ENCODE measurements at regions not wholly inside any gene's neighbourhood (a gene's known extent, or its start where the extent isn't known, plus 50 kb on each side); places are given as distances from the start of the nearest gene placed in this dataset.

DNA sequence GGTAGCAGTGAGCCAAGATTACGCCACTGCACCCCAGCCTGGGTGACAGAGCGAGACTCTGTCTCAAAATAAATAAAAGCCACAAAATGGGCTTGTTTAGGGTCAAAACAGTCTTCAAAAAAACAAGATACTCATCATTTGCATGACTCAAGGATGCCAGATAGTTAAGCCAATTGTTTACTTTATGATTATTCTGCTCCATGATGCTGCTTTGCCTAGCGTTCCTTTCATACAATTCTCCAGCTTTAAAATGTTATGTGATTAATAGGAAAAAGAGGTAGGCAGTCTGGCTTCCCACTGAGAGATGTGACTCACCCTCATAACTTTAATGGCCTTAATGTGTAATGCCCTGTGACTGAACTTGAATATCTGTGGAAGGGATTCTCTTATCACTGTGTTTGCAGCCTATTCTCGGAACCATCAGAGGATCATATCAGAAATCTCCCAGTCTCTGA, 364.6 kb upstream of the TRPC7 start:
- Histone ChIP-seq H3K36me3 (replicated peaks in 1 of 2; ENCODE audit: control extremely low read depth in 1 of 2, control insufficient read depth in 1 of 2, extremely low read depth in 1 of 2, insufficient read depth in 2 of 2, low read length in 1 of 2) (no peaks in the 10 kb centered on the region), H2AFZ (ENCODE audit: insufficient read depth, low read depth, low read length, poor library complexity, severe bottlenecking) (no peak overlapping the region), H3K79me2 (ENCODE audit: control insufficient read depth, insufficient read depth, low read length) (no peaks in the 10 kb centered on the region), H4K20me1 (ENCODE audit: control insufficient read depth, insufficient read depth, low read length, poor library complexity, severe bottlenecking) (no peaks in the 10 kb centered on the region), H3K9me3 (ENCODE audit: control extremely low read depth in 1 of 3, control insufficient read depth in 2 of 3, insufficient read depth in 1 of 3, low read length in 2 of 3) (peaks cover 0 to 5% (median 0%) of the 10 kb centered on the region in 3 donors), H3K9ac (ENCODE audit: low read length) (no peak overlapping the region), H3K4me2 (replicated peaks; ENCODE audit: low read depth, low read length, poor library complexity, severe bottlenecking) (no peak overlapping the region), H3K4me1 (ENCODE audit: control insufficient read depth in 2 of 2, insufficient read depth in 2 of 2, low read length in 2 of 2) (no peaks in the 10 kb centered on the region), H3K27me3 (replicated peaks in 1 of 4; ENCODE audit: control extremely low read depth in 1 of 4, control insufficient read depth in 3 of 4, insufficient read depth in 4 of 4, low read length in 3 of 4) (no peaks in the 10 kb centered on the region), H3K27ac (ENCODE audit: low read length in 2 of 2) (no peak overlapping the region), H3K4me3 (ENCODE audit: control extremely low read depth in 1 of 5, extremely low read depth in 1 of 5, insufficient read depth in 1 of 5, low read depth in 2 of 5, low read length in 4 of 5) (no peak overlapping the region)
- Mint-ChIP-seq H3K4me3 (no peak overlapping the region), H3K27me3 (no peaks in the 10 kb centered on the region), H3K4me1 (no peaks in the 10 kb centered on the region), H3K27ac (no peak overlapping the region), H3K9me3 (ENCODE audit: insufficient read depth) (no peaks in the 10 kb centered on the region)
- intact Hi-C loops (cut with micrococcal nuclease): no loop called here
- WGBS (ENCODE audit: insufficient coverage): no CpG with 5 or more reads among the region's 4 CpGs
- POLR2A ChIA-PET: no interaction called here
- CTCF ChIA-PET: no interaction called here
- no peak for DNase-seq
- no peak for ATAC-seq (ENCODE audit: low read depth)
- TF ChIP-seq EZH2 (IDR thresholded peaks at IDR 0.05; ENCODE audit: borderline replicate concordance, insufficient read depth, low read depth, low read length, poor library complexity, severe bottlenecking): no peak
- TF ChIP-seq, protein P1, sequence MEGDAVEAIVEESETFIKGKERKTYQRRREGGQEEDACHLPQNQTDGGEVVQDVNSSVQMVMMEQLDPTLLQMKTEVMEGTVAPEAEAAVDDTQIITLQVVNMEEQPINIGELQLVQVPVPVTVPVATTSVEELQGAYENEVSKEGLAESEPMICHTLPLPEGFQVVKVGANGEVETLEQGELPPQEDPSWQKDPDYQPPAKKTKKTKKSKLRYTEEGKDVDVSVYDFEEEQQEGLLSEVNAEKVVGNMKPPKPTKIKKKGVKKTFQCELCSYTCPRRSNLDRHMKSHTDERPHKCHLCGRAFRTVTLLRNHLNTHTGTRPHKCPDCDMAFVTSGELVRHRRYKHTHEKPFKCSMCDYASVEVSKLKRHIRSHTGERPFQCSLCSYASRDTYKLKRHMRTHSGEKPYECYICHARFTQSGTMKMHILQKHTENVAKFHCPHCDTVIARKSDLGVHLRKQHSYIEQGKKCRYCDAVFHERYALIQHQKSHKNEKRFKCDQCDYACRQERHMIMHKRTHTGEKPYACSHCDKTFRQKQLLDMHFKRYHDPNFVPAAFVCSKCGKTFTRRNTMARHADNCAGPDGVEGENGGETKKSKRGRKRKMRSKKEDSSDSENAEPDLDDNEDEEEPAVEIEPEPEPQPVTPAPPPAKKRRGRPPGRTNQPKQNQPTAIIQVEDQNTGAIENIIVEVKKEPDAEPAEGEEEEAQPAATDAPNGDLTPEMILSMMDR (IDR thresholded peaks at IDR 0.05): no peak

DNA sequence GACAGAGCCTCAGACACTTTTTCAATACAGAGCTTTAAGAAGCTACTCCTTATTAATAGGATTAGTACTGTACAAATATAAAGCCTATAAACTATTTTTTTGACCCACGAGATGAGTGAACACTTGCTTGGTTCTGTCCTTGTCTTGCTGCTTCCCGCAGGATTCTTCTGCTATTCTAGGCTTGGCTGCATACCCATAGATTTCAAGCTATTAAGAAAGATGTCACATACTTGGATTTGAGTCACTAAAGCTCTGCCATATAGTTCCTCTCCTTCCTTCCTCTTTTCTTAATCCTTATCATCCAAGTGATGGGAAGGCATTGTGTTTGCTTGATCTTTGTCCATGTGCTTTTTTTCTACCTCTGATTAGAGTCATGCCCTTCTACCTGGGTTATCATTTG, 361.2 kb upstream of the TRPC7 start:
- ChIA-PET CTCF (no interaction called here), POLR2A (no interaction called here)
- no peaks in the 10 kb centered on the region for H3K9me3 Mint-ChIP-seq (ENCODE audit: insufficient read depth)
- Histone ChIP-seq H3K4me2 (replicated peaks; ENCODE audit: low read depth, low read length, poor library complexity, severe bottlenecking) (no peak overlapping the region), H3K27me3 (replicated peaks in 1 of 4; ENCODE audit: control extremely low read depth in 1 of 4, control insufficient read depth in 3 of 4, insufficient read depth in 4 of 4, low read length in 3 of 4) (no peaks in the 10 kb centered on the region), H3K27ac (ENCODE audit: low read length in 2 of 2) (no peak overlapping the region), H3K79me2 (ENCODE audit: control insufficient read depth, insufficient read depth, low read length) (no peaks in the 10 kb centered on the region), H3K9me3 (ENCODE audit: control extremely low read depth in 1 of 3, control insufficient read depth in 2 of 3, insufficient read depth in 1 of 3, low read length in 2 of 3) (peaks cover 0 to 5% (median 0%) of the 10 kb centered on the region in 3 donors), H4K20me1 (ENCODE audit: control insufficient read depth, insufficient read depth, low read length, poor library complexity, severe bottlenecking) (no peaks in the 10 kb centered on the region), H3K4me1 (ENCODE audit: control insufficient read depth in 2 of 2, insufficient read depth in 2 of 2, low read length in 2 of 2) (no peaks in the 10 kb centered on the region), H3K9ac (ENCODE audit: low read length) (no peak overlapping the region), H2AFZ (ENCODE audit: insufficient read depth, low read depth, low read length, poor library complexity, severe bottlenecking) (no peak overlapping the region), H3K4me3 (ENCODE audit: control extremely low read depth in 1 of 5, extremely low read depth in 1 of 5, insufficient read depth in 1 of 5, low read depth in 2 of 5, low read length in 4 of 5) (no peak overlapping the region), H3K36me3 (replicated peaks in 1 of 2; ENCODE audit: control extremely low read depth in 1 of 2, control insufficient read depth in 1 of 2, extremely low read depth in 1 of 2, insufficient read depth in 2 of 2, low read length in 1 of 2) (no peaks in the 10 kb centered on the region)
- no peaks in the 10 kb centered on the region for H3K27me3 Mint-ChIP-seq
- DNase-seq (no peak), ATAC-seq (ENCODE audit: low read depth) (no peak)
- H3K4me3 Mint-ChIP-seq: no peak overlapping the region
- TF ChIP-seq EZH2 (IDR thresholded peaks at IDR 0.05; ENCODE audit: borderline replicate concordance, insufficient read depth, low read depth, low read length, poor library complexity, severe bottlenecking): no peak
- TF ChIP-seq, protein P1 (IDR thresholded peaks at IDR 0.05): no peak
- no peak overlapping the region for H3K27ac Mint-ChIP-seq
- intact Hi-C loops (cut with micrococcal nuclease): no loop called here
- 100% methylated on average over 1 of the region's 2 CpGs for WGBS (ENCODE audit: insufficient coverage)
- H3K4me1 Mint-ChIP-seq: no peaks in the 10 kb centered on the region
